ENCODE measurements at regions not wholly inside any gene's neighbourhood (a gene's known extent, or its start where the extent isn't known, plus 50 kb on each side); places are given as distances from the start of the nearest gene placed in this dataset.

- Histone ChIP-seq H3K4me1 (ENCODE audit: control insufficient read depth, insufficient read depth, low read length) (no peaks in the 10 kb centered on the region), H3K9me3 (ENCODE audit: control insufficient read depth, low read length) (no peaks in the 10 kb centered on the region), H3K36me3 (ENCODE audit: control insufficient read depth, insufficient read depth, low read length) (no peaks in the 10 kb centered on the region), H3K27me3 (ENCODE audit: control insufficient read depth, insufficient read depth, low read length, poor library complexity, severe bottlenecking) (no peaks in the 10 kb centered on the region), H3K9ac (ENCODE audit: extremely low read depth, low read length, poor library complexity, severe bottlenecking) (no peak overlapping the region), H3K4me3 (ENCODE audit: low read length) (no peak overlapping the region), H3K27ac (ENCODE audit: low read depth, low read length) (no peak overlapping the region)
- Mint-ChIP-seq H3K4me3 (no peak overlapping the region), H3K36me3 (ENCODE audit: low read depth) (no peaks in the 10 kb centered on the region), H3K4me1 (peaks cover 18% of the 10 kb centered on the region), H3K9me3 (no peaks in the 10 kb centered on the region), H3K27ac (no peak overlapping the region), H3K27me3 (ENCODE audit: insufficient read depth) (peaks cover 3% of the 10 kb centered on the region)
- peak; percentile 76 for TF ChIP-seq CTCF (conservative IDR thresholded peaks at IDR 0.05)
- peak; percentile 54 for DNase-seq
- 53 to 80% methylated on average over 1 to 15 of the region's 16 CpGs for WGBS, 2 experiments (ENCODE audit: insufficient coverage in 1 of 2, insufficient read length in 1 of 2)
These were observed 98.2 kb upstream of the PRKX start for GRCh38 chrX:3811331-3812311.

GRCh38 chrX:3807906-3808305 is 94.5 kb upstream of the PRKX start:
- WGBS, 2 experiments (ENCODE audit: insufficient coverage in 1 of 2, insufficient read length in 1 of 2): 74 to 83% methylated on average over 1 to 4 of the region's 4 CpGs
- H3K27me3 Mint-ChIP-seq (ENCODE audit: insufficient read depth): peaks cover 9% of the 10 kb centered on the region
- peak; percentile 63 for DNase-seq
- no peaks in the 10 kb centered on the region for H3K36me3 ChIP-seq (ENCODE audit: control insufficient read depth, insufficient read depth, low read length)
- H3K4me3 ChIP-seq (ENCODE audit: low read length): no peak overlapping the region
- no peak for TF ChIP-seq CTCF (conservative IDR thresholded peaks at IDR 0.05)
- no peak overlapping the region for H3K9ac ChIP-seq (ENCODE audit: extremely low read depth, low read length, poor library complexity, severe bottlenecking)
- no peaks in the 10 kb centered on the region for H3K9me3 Mint-ChIP-seq
- no peak overlapping the region for H3K27ac ChIP-seq (ENCODE audit: low read depth, low read length)
- H3K27me3 ChIP-seq (ENCODE audit: control insufficient read depth, insufficient read depth, low read length, poor library complexity, severe bottlenecking): no peaks in the 10 kb centered on the region
- H3K27ac Mint-ChIP-seq: no peak overlapping the region
- H3K36me3 Mint-ChIP-seq (ENCODE audit: low read depth): no peaks in the 10 kb centered on the region
- H3K4me3 Mint-ChIP-seq: no peak overlapping the region
- no peaks in the 10 kb centered on the region for H3K4me1 ChIP-seq (ENCODE audit: control insufficient read depth, insufficient read depth, low read length)
- H3K4me1 Mint-ChIP-seq: peaks cover 19% of the 10 kb centered on the region
- H3K9me3 ChIP-seq (ENCODE audit: control insufficient read depth, low read length): no peaks in the 10 kb centered on the region

- H3K9me3 Mint-ChIP-seq: no peaks in the 10 kb centered on the region
- H3K4me1 Mint-ChIP-seq: peaks cover 19% of the 10 kb centered on the region
- TF ChIP-seq CTCF (conservative IDR thresholded peaks at IDR 0.05): no peak
- DNase-seq: peak; percentile 52
- no peak overlapping the region for H3K9ac ChIP-seq (ENCODE audit: extremely low read depth, low read length, poor library complexity, severe bottlenecking)
- H3K27ac ChIP-seq (ENCODE audit: low read depth, low read length): no peak overlapping the region
- H3K4me3 ChIP-seq (ENCODE audit: low read length): no peak overlapping the region
- H3K27ac Mint-ChIP-seq: no peak overlapping the region
- no peaks in the 10 kb centered on the region for H3K4me1 ChIP-seq (ENCODE audit: control insufficient read depth, insufficient read depth, low read length)
- no peaks in the 10 kb centered on the region for H3K36me3 Mint-ChIP-seq (ENCODE audit: low read depth)
- no peaks in the 10 kb centered on the region for H3K27me3 ChIP-seq (ENCODE audit: control insufficient read depth, insufficient read depth, low read length, poor library complexity, severe bottlenecking)
- no peaks in the 10 kb centered on the region for H3K36me3 ChIP-seq (ENCODE audit: control insufficient read depth, insufficient read depth, low read length)
- WGBS, 2 experiments (ENCODE audit: insufficient coverage in 1 of 2, insufficient read length in 1 of 2): 78% methylated on average over 10 of the region's 10 CpGs; no CpG with 5 or more reads in 1 of the 2 experiments
- H3K27me3 Mint-ChIP-seq (ENCODE audit: insufficient read depth): peaks cover 9% of the 10 kb centered on the region
- H3K4me3 Mint-ChIP-seq: no peak overlapping the region
- no peaks in the 10 kb centered on the region for H3K9me3 ChIP-seq (ENCODE audit: control insufficient read depth, low read length)
These were observed 93.2 kb upstream of the PRKX start for GRCh38 chrX:3806630-3807029.
